IMR-90 (cell line): ENCODE measurements at regions not wholly inside any gene's neighbourhood (a gene's known extent, or its start where the extent isn't known, plus 50 kb on each side); places are given as distances from the start of the nearest gene placed in this dataset.

Source experiments
- ATAC-seq: fragments of 200-7000 bp; cut with Tn5 transposase; 2 replicates; pipeline ENCODE4 v1.9.1; 2020; ENCODE audit warnings: low read depth, mild to moderate bottlenecking, moderate library complexity
- BruUV-seq: library from RNA; stranded (reverse); fragments of 400-500 nt; replicated peaks from 2 replicates; lab custom pipeline; 2021; lab: Mats Ljungman, UMichigan
- CTCF ChIA-PET: fragments of 300-600 bp; formaldehyde crosslinking; extraction: SDS; loops from one replicate; lab custom pipeline; 2021; ENCODE audit warnings: antibody characterized with exemption; lab: Yijun Ruan, JAX
- POLR2A ChIA-PET: fragments of 300-600 bp; sonication (Branson Sonifier 250); formaldehyde crosslinking; loops from one replicate; lab custom pipeline; 2022; ENCODE audit warnings: antibody characterized with exemption; ENCODE audit not compliant: unreplicated experiment; lab: Charles Lee
- DNase-seq: peaks from one replicate; pipeline ENCODE4 v3.0.0; 2013
- H2AFZ ChIP-seq: replicated peaks from 2 replicates; pipeline ENCODE3; 2013; ENCODE audit warnings: low read length, mild to moderate bottlenecking; ENCODE audit not compliant: poor library complexity
- H2AK5ac ChIP-seq: 2 replicates; pipeline ENCODE4 v1.6.1; 2013; ENCODE audit warnings: low read depth, low read length, inconsistent platforms
- H2AK9ac ChIP-seq: replicated peaks from 2 replicates; pipeline ENCODE3; 2013; ENCODE audit warnings: mild to moderate bottlenecking, low read depth, low read length, moderate library complexity; ENCODE audit not compliant: poor library complexity
- H2BK120ac ChIP-seq: 2 replicates; pipeline ENCODE4 v1.6.1; 2013; ENCODE audit warnings: low read depth, low read length, inconsistent platforms
- H2BK15ac ChIP-seq: 3 replicates; pipeline ENCODE4 v1.6.1; 2013; ENCODE audit warnings: low read depth, low read length, inconsistent platforms
- H2BK20ac ChIP-seq: 2 replicates; pipeline ENCODE4 v1.6.1; 2013; ENCODE audit warnings: low read depth, mild to moderate bottlenecking, inconsistent platforms, low read length, moderate library complexity
- H2BK5ac ChIP-seq: 2 replicates; pipeline ENCODE4 v1.6.1; 2013; ENCODE audit warnings: mild to moderate bottlenecking, low read depth, low read length, inconsistent platforms; ENCODE audit not compliant: poor library complexity, severe bottlenecking
- H3K14ac ChIP-seq: replicated peaks from 2 replicates; pipeline ENCODE4 v1.6.1; 2013; ENCODE audit warnings: low read depth, low read length, inconsistent platforms
- H3K18ac ChIP-seq: 2 replicates; pipeline ENCODE4 v1.6.1; 2013; ENCODE audit warnings: low read depth, low read length, control low read depth
- H3K23ac ChIP-seq: 2 replicates; pipeline ENCODE4 v1.6.1; 2013; ENCODE audit warnings: low read depth, low read length, inconsistent platforms
- H3K27ac ChIP-seq: 2 replicates; pipeline ENCODE4 v1.5.1; 2013; ENCODE audit warnings: mild to moderate bottlenecking, control low read depth, low read length; ENCODE audit not compliant: insufficient read depth
- H3K27me3 ChIP-seq: 2 replicates; pipeline ENCODE4 v1.6.1; 2013; ENCODE audit warnings: low read length; ENCODE audit not compliant: control insufficient read depth, insufficient read depth
- H3K36me3 ChIP-seq: 2 replicates; pipeline ENCODE4 v1.6.1; 2013; ENCODE audit warnings: low read length, mixed read lengths; ENCODE audit not compliant: control insufficient read depth, insufficient read depth
- H3K4ac ChIP-seq: 2 replicates; pipeline ENCODE4 v1.6.1; 2013; ENCODE audit warnings: low read depth, low read length, inconsistent platforms
- H3K4me1 ChIP-seq: 2 replicates; pipeline ENCODE4 v1.6.1; 2013; ENCODE audit warnings: low read length, mixed read lengths; ENCODE audit not compliant: control insufficient read depth, insufficient read depth
- H3K4me2 ChIP-seq: 2 replicates; pipeline ENCODE4 v1.6.1; 2013; ENCODE audit warnings: low read depth, mild to moderate bottlenecking, control low read depth, low read length, moderate library complexity
- H3K4me3 ChIP-seq: 2 replicates; pipeline ENCODE4 v1.5.1; 2013; ENCODE audit warnings: low read depth, mild to moderate bottlenecking, control low read depth, low read length, moderate library complexity; ENCODE audit not compliant: insufficient read depth
- H3K56ac ChIP-seq: 2 replicates; pipeline ENCODE4 v1.6.1; 2013; ENCODE audit warnings: low read length, inconsistent platforms; ENCODE audit not compliant: insufficient read depth; ENCODE audit errors: extremely low read depth
- H3K79me1 ChIP-seq, 2 experiments: 2 replicates each; pipeline ENCODE4 v1.6.1; 2013; ENCODE audit warnings: low read length in 2 of 2, inconsistent platforms in 1 of 2, low read depth in 1 of 2
- H3K9ac ChIP-seq: 2 replicates; pipeline ENCODE4 v1.6.1; 2013; ENCODE audit warnings: low read depth, low read length, control low read depth
- H3K9me1 ChIP-seq: 2 replicates; pipeline ENCODE4 v1.6.1; 2013; ENCODE audit warnings: low read length, inconsistent platforms; ENCODE audit not compliant: insufficient read depth
- H3K9me3 ChIP-seq: 2 replicates; pipeline ENCODE4 v1.6.1; 2013; ENCODE audit warnings: low read length; ENCODE audit not compliant: control insufficient read depth, insufficient read depth
- H4K20me1 ChIP-seq: 2 replicates; pipeline ENCODE4 v1.6.1; 2013; ENCODE audit warnings: low read length, inconsistent platforms; ENCODE audit not compliant: insufficient read depth
- H4K5ac ChIP-seq: 2 replicates; pipeline ENCODE4 v1.6.1; 2013; ENCODE audit warnings: mild to moderate bottlenecking, low read depth, low read length, control low read depth
- H4K8ac ChIP-seq, 2 experiments: 2 replicates each; pipeline ENCODE4 v1.6.1; 2013; ENCODE audit warnings: low read depth in 2 of 2, low read length in 2 of 2, control low read depth in 1 of 2, inconsistent platforms in 1 of 2
- H4K91ac ChIP-seq: 2 replicates; pipeline ENCODE4 v1.6.1; 2013; ENCODE audit warnings: low read depth, low read length, inconsistent platforms; ENCODE audit not compliant: insufficient read depth
- MAFK ChIP-seq: IDR thresholded peaks from 2 replicates; pipeline ENCODE4 v1.6.1; 2012; ENCODE audit warnings: low read depth, low read length, improper control_type of control experiment
- MAZ ChIP-seq: IDR thresholded peaks from 2 replicates; pipeline ENCODE4 v1.6.1; 2012; ENCODE audit warnings: low read depth, mild to moderate bottlenecking, low read length, improper control_type of control experiment, moderate library complexity, borderline replicate concordance
- RCOR1 ChIP-seq: IDR thresholded peaks from 2 replicates; pipeline ENCODE4 v1.6.1; 2012; ENCODE audit warnings: mild to moderate bottlenecking, low read length, improper control_type of control experiment; ENCODE audit not compliant: insufficient replicate concordance
- WGBS, 2 experiments: methylation state at CpG; one replicate each; pipeline versions ENCODE4 v1.1.5 to v1.1.7; 2013; ENCODE audit warnings: missing lambda C conversion rate in 2 of 2; ENCODE audit not compliant: insufficient read length in 1 of 2; ENCODE audit errors: extremely low coverage in 2 of 2; 5-methylcytosine and 5-hydroxymethylcytosine counted together
- dilution Hi-C: fragments of 300-500 bp; cut with HindIII; formaldehyde crosslinking; loops from one replicate; pipeline ENCODE4 v1.14.3; 2018; ENCODE audit warnings: low sequenced_read_pairs; ENCODE audit not compliant: unreplicated experiment
- in situ Hi-C: fragments of 300-500 bp; cut with MboI; formaldehyde crosslinking; loops from 3 replicates; pipeline ENCODE4 v1.14.3; 2019; ENCODE audit warnings: low sequenced_read_pairs, inconsistent platforms, mixed read lengths
- intact Hi-C: fragments of 100-400 bp; cut with micrococcal nuclease; formaldehyde crosslinking; loops from 2 replicates; pipeline ENCODE4 v1.10.0; 2022

DNA sequence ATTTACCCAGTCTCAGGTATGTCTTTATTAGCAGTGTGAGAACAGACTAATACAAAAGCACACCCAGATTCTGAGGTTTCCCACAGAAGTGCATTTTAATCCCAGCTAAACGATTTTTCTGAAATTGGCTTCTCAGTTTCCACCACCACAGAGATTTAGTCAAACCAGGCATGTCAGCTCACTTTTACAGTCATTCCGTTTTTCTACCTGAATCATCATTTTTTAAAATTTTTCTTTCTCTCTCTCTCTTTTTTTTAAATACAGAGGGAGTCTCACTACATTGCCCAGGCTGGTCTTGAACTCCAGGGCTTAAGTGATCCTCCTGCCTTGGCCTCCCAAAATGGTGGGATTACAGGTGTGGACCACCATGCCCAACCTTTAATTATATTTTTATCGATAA lies 389.1 kb downstream of the HAPSTR1 start:
- Histone ChIP-seq H2BK15ac (no peak overlapping the region), H2AK5ac (no peak overlapping the region), H2BK120ac (no peak overlapping the region), H3K4me2 (no peak overlapping the region), H4K8ac (no peak overlapping the region), H2AK9ac (no peak overlapping the region), H3K56ac (no peak overlapping the region), H4K91ac (no peak overlapping the region), H3K4me3 (no peak overlapping the region), H2AFZ (no peak overlapping the region), H4K20me1 (no peaks in the 10 kb centered on the region), H3K9ac (no peak overlapping the region), H3K36me3 (no peaks in the 10 kb centered on the region), H3K79me1 (no peaks in the 10 kb centered on the region), H2BK5ac (no peak overlapping the region), H3K14ac (no peak overlapping the region), H3K9me1 (no peaks in the 10 kb centered on the region), H4K5ac (no peak overlapping the region), H3K9me3 (peaks cover 13% of the 10 kb centered on the region), H3K23ac (no peak overlapping the region), H3K4me1 (no peaks in the 10 kb centered on the region), H3K27me3 (no peaks in the 10 kb centered on the region), H3K18ac (no peak overlapping the region), H2BK20ac (no peak overlapping the region), H3K27ac (no peak overlapping the region), H3K4ac (no peak overlapping the region)
- POLR2A ChIA-PET = no interaction called here
- dilution Hi-C loops = no loop called here
- no peak for TF ChIP-seq MAFK
- TF ChIP-seq MAZ = no peak
- no peak for TF ChIP-seq RCOR1
- no peak for DNase-seq
- ATAC-seq = no peak
- intact Hi-C loops = no loop called here
- no TSS peak for BruUV-seq
- in situ Hi-C loops = no loop called here
- CTCF ChIA-PET = no interaction called here
- no CpG with 5 or more reads among the region's 3 CpGs for WGBS, 2 experiments
